Gastrocnemius medialis (tissue), 4 donors: ENCODE measurements at regions not wholly inside any gene's neighbourhood (a gene's known extent, or its start where the extent isn't known, plus 50 kb on each side); places are given as distances from the start of the nearest gene placed in this dataset.

Source experiments
- ATAC-seq, 2 donors: fragments of 150-250 bp; one replicate each; pipeline ENCODE4 v1.9.1; 2016
- DNase-seq, 2 donors: peaks; one replicate each; pipeline ENCODE4 v3.0.0-alpha.2; 2019
- H3K27ac ChIP-seq, 4 donors: fragments of 200-600 bp; sonication (generic); 1 replicate in 1 of 4; 2 replicates in 3 of 4; pipeline ENCODE4 v1.5.1; 2016 to 2018; ENCODE audit warnings: mild to moderate bottlenecking in 2 of 4, moderate library complexity in 1 of 4
- H3K27me3 ChIP-seq, 3 donors: fragments of 200-600 bp; sonication (generic) in 2 of 3; 1 replicate in 1 of 3; 2 replicates in 2 of 3; pipeline versions ENCODE4 v1.5.1 to v1.6.0; 2016 to 2019; ENCODE audit warnings: mild to moderate bottlenecking in 1 of 3, moderate library complexity in 1 of 3
- H3K36me3 ChIP-seq, 2 donors: fragments of 200-600 bp; sonication (generic) in 1 of 2; one replicate each; pipeline ENCODE4 v1.5.1; 2017 to 2018
- H3K4me1 ChIP-seq, 2 donors: fragments of 200-600 bp; sonication (generic) in 1 of 2; one replicate each; pipeline ENCODE4 v1.5.1; 2016 to 2017; ENCODE audit warnings: mild to moderate bottlenecking in 2 of 2
- H3K4me3 ChIP-seq, 4 donors: fragments of 200-600 bp; sonication (generic) in 3 of 4; 1 replicate in 1 of 4; 2 replicates in 3 of 4; pipeline ENCODE4 v1.5.1; 2016 to 2019; ENCODE audit warnings: mild to moderate bottlenecking in 2 of 4
- H3K9me3 ChIP-seq, 3 donors: fragments of 200-600 bp; sonication (generic) in 2 of 3; 1 replicate in 1 of 3; 2 replicates in 2 of 3; pipeline ENCODE4 v1.5.1; 2016 to 2019
- CTCF ChIP-seq, 5 experiments: fragments of 450-650 bp in 3 of 5; fragments of 200-600 bp in 2 of 5; sonication (generic) in 2 of 5; IDR thresholded peaks in 4 of 5; conservative IDR thresholded peaks in 1 of 5; 1 replicate in 4 of 5; 2 replicates in 1 of 5; pipeline ENCODE4 v1.5.1; 2016 to 2019; ENCODE audit warnings: antibody characterized with exemption in 5 of 5, mild to moderate bottlenecking in 3 of 5, moderate library complexity in 3 of 5
- POLR2A ChIP-seq, 2 donors: fragments of 450-650 bp; IDR thresholded peaks; one replicate each; pipeline ENCODE4 v1.6.1; 2017; ENCODE audit warnings: antibody characterized with exemption in 2 of 2, mild to moderate bottlenecking in 2 of 2, moderate library complexity in 2 of 2
- in situ Hi-C, 4 donors: fragments of 200-750 bp; cut with MboI; loops; one replicate each; pipeline versions ENCODE4 v1.15.0 to v1.8.0; 2017; ENCODE audit warnings: low sequenced_read_pairs in 4 of 4
- intact Hi-C: fragments of 100-400 bp; cut with DNase I; formaldehyde crosslinking; loops from one replicate; pipeline ENCODE4 v1.15.1; 2023; ENCODE audit warnings: low total_unique reads

DNA sequence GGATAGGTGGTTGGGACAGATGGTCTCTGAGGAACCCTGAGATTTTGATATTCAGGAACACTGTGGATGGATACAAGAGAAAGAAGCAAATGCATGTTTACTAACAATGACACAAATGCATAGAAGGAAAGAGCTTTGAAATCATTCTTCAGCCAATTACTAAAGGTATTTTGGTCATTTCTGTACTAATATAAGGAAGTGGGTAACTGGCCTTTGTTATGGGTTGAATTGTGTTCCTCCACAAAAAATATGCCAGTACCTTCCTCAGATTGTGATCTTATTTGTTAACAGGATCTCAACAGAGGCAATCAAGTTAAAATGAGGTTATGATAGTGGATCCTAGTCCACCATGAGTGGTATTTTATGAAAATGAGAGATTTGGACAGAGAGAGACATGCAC, 68.7 kb upstream of the KCNA3 start:
- in situ Hi-C loops (no loop called here), intact Hi-C loops (no loop called here)
- TF ChIP-seq POLR2A (IDR thresholded peaks at IDR 0.05) = no peak
- no peak for TF ChIP-seq CTCF (IDR thresholded peaks at IDR 0.05 in 4 of 5, conservative IDR thresholded peaks at IDR 0.05 in 1 of 5)
- H3K36me3 ChIP-seq = no peaks in the 10 kb centered on the region
- DNase-seq = no peak
- H3K27me3 ChIP-seq = peaks cover 0 to 4% (median 0%) of the 10 kb centered on the region in 3 donors
- no peaks in the 10 kb centered on the region for H3K9me3 ChIP-seq
- H3K27ac ChIP-seq = no peak overlapping the region
- H3K4me1 ChIP-seq = no peaks in the 10 kb centered on the region
- no peak for ATAC-seq
- H3K4me3 ChIP-seq = no peak overlapping the region

DNA sequence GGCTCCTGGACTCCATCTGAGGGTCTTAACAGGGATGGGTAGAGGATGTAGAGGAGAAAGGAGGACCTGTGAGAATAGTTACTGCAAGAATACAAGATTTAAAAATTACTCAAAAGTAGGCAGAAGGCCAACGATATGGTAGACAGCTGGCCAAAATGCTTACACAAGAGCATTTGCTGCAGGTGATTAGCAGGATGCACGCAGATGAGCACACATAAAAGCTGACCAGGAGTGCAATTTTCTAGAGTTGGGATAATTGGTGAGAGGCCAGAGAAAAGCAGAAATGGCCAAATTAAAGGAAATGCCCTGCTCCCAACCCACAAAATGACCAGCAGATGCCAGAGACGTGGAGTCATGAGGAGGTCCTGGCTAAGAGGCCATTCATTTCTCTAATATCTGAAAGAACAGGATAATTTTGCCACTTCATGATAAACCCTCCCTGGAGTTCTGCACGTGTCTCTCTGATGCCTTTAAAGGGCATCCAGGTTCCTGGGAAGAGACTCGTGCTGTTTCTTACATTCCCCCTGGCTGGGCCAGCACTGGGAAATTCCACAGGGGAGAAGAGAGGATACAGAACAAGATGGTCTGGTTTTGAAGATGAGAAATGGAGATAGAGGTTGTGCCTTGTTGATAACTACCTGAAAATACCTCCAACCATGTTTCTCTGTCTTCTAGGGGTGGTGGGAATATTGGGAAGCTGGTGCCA, 62.3 kb upstream of the KCNA3 start:
- Histone ChIP-seq H3K36me3 (no peaks in the 10 kb centered on the region), H3K27me3 (no peaks in the 10 kb centered on the region), H3K4me1 (no peaks in the 10 kb centered on the region), H3K4me3 (no peak overlapping the region), H3K27ac (no peak overlapping the region), H3K9me3 (no peaks in the 10 kb centered on the region)
- in situ Hi-C loops (no loop called here), intact Hi-C loops (no loop called here)
- TF ChIP-seq CTCF (IDR thresholded peaks at IDR 0.05 in 4 of 5, conservative IDR thresholded peaks at IDR 0.05 in 1 of 5) (no peak), POLR2A (IDR thresholded peaks at IDR 0.05) (no peak)
- DNase-seq = no peak
- ATAC-seq = no peak

GRCh38 chr1:110734133-110734680, 59.5 kb upstream of the KCNA3 start:
- in situ Hi-C loops (no loop called here), intact Hi-C loops (no loop called here)
- Histone ChIP-seq H3K36me3 (no peaks in the 10 kb centered on the region), H3K4me1 (no peaks in the 10 kb centered on the region), H3K27me3 (no peaks in the 10 kb centered on the region), H3K4me3 (no peak overlapping the region), H3K27ac (no peak overlapping the region), H3K9me3 (no peaks in the 10 kb centered on the region)
- TF ChIP-seq CTCF (IDR thresholded peaks at IDR 0.05 in 4 of 5, conservative IDR thresholded peaks at IDR 0.05 in 1 of 5) = no peak
- TF ChIP-seq POLR2A (IDR thresholded peaks at IDR 0.05) = no peak
- no peak for ATAC-seq
- DNase-seq = no peak

GRCh38 chr1:110731529-110731928, 56.8 kb upstream of the KCNA3 start:
- Histone ChIP-seq H3K36me3 (no peaks in the 10 kb centered on the region), H3K4me1 (no peaks in the 10 kb centered on the region), H3K9me3 (no peaks in the 10 kb centered on the region), H3K4me3 (no peak overlapping the region), H3K27me3 (no peaks in the 10 kb centered on the region), H3K27ac (no peak overlapping the region)
- no peak for ATAC-seq
- TF ChIP-seq POLR2A (IDR thresholded peaks at IDR 0.05) (no peak), CTCF (IDR thresholded peaks at IDR 0.05 in 4 of 5, conservative IDR thresholded peaks at IDR 0.05 in 1 of 5) (no peak)
- in situ Hi-C loops = no loop called here
- DNase-seq = no peak
- intact Hi-C loops = no loop called here
